Gastrocnemius medialis (tissue), 4 donors: ENCODE measurements at regions not wholly inside any gene's neighbourhood (a gene's known extent, or its start where the extent isn't known, plus 50 kb on each side); places are given as distances from the start of the nearest gene placed in this dataset.
"Not testable (repeated sequence)": the region's sequence is repeated elsewhere in the genome, so short reads cannot be mapped to it uniquely, and the experiment has no call there.

Experiments
- ATAC-seq, 2 donors: fragments of 150-250 bp; one replicate each; pipeline ENCODE4 v1.9.1; 2016
- DNase-seq, 2 donors: peaks; one replicate each; pipeline ENCODE4 v3.0.0-alpha.2; 2019
- H3K27ac ChIP-seq, 4 donors: fragments of 200-600 bp; sonication (generic); 1 replicate in 1 of 4; 2 replicates in 3 of 4; pipeline ENCODE4 v1.5.1; 2016 to 2018; ENCODE audit warnings: mild to moderate bottlenecking in 2 of 4, moderate library complexity in 1 of 4
- H3K27me3 ChIP-seq, 3 donors: fragments of 200-600 bp; sonication (generic) in 2 of 3; 1 replicate in 1 of 3; 2 replicates in 2 of 3; pipeline versions ENCODE4 v1.5.1 to v1.6.0; 2016 to 2019; ENCODE audit warnings: mild to moderate bottlenecking in 1 of 3, moderate library complexity in 1 of 3
- H3K36me3 ChIP-seq, 2 donors: fragments of 200-600 bp; sonication (generic) in 1 of 2; one replicate each; pipeline ENCODE4 v1.5.1; 2017 to 2018
- H3K4me1 ChIP-seq, 2 donors: fragments of 200-600 bp; sonication (generic) in 1 of 2; one replicate each; pipeline ENCODE4 v1.5.1; 2016 to 2017; ENCODE audit warnings: mild to moderate bottlenecking in 2 of 2
- H3K4me3 ChIP-seq, 4 donors: fragments of 200-600 bp; sonication (generic) in 3 of 4; 1 replicate in 1 of 4; 2 replicates in 3 of 4; pipeline ENCODE4 v1.5.1; 2016 to 2019; ENCODE audit warnings: mild to moderate bottlenecking in 2 of 4
- H3K9me3 ChIP-seq, 3 donors: fragments of 200-600 bp; sonication (generic) in 2 of 3; 1 replicate in 1 of 3; 2 replicates in 2 of 3; pipeline ENCODE4 v1.5.1; 2016 to 2019
- CTCF ChIP-seq, 5 experiments: fragments of 450-650 bp in 3 of 5; fragments of 200-600 bp in 2 of 5; sonication (generic) in 2 of 5; IDR thresholded peaks in 4 of 5; conservative IDR thresholded peaks in 1 of 5; 1 replicate in 4 of 5; 2 replicates in 1 of 5; pipeline ENCODE4 v1.5.1; 2016 to 2019; ENCODE audit warnings: antibody characterized with exemption in 5 of 5, mild to moderate bottlenecking in 3 of 5, moderate library complexity in 3 of 5
- POLR2A ChIP-seq, 2 donors: fragments of 450-650 bp; IDR thresholded peaks; one replicate each; pipeline ENCODE4 v1.6.1; 2017; ENCODE audit warnings: antibody characterized with exemption in 2 of 2, mild to moderate bottlenecking in 2 of 2, moderate library complexity in 2 of 2
- in situ Hi-C, 4 donors: fragments of 200-750 bp; cut with MboI; loops; one replicate each; pipeline versions ENCODE4 v1.15.0 to v1.8.0; 2017; ENCODE audit warnings: low sequenced_read_pairs in 4 of 4
- intact Hi-C: fragments of 100-400 bp; cut with DNase I; formaldehyde crosslinking; loops from one replicate; pipeline ENCODE4 v1.15.1; 2023; ENCODE audit warnings: low total_unique reads

DNA sequence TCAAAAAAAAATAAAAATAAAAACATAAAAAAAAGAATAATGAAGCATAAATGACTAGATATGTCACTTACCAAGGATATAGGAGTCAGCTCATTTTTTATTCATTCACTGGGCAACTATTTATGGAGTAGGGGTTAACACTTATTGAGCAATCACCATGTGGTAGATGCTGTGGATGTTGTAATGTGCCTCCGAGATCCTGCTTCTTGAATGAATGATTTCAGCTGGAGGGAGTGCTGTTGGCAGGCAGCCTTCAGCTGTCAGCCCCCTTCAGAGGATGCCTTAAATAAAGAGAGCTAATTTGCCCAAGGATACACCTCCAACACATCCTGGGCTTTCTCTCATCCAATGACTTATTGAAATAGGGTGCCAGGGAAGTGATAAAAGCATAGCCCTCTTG, 229.5 kb upstream of the DTNBP1 start:
- TF ChIP-seq POLR2A (IDR thresholded peaks at IDR 0.05) (no peak), CTCF (IDR thresholded peaks at IDR 0.05 in 4 of 5, conservative IDR thresholded peaks at IDR 0.05 in 1 of 5) (no peak)

GRCh38 chr6:15888798-15889772, 226.3 kb upstream of the DTNBP1 start:
- no peaks in the 10 kb centered on the region for H3K9me3 ChIP-seq
- H3K4me1 ChIP-seq, result peaks cover 4 to 14% of the 10 kb centered on the region in 2 donors
- H3K27ac ChIP-seq, result no peak overlapping the region
- no peak for DNase-seq
- no peak for ATAC-seq
- intact Hi-C loops, result no loop called here
- peak in 1 of 2 donors; percentile 12 for TF ChIP-seq POLR2A (IDR thresholded peaks at IDR 0.05)
- no peak for TF ChIP-seq CTCF (IDR thresholded peaks at IDR 0.05 in 4 of 5, conservative IDR thresholded peaks at IDR 0.05 in 1 of 5)
- in situ Hi-C loops, result loop anchor here in 1 of 4 donors (25.0 kb wide), 1 partner anchor 298 kb away; no protein-coding TSS in a partner anchor
- no peaks in the 10 kb centered on the region for H3K36me3 ChIP-seq
- H3K4me3 ChIP-seq, result no peak overlapping the region
- no peaks in the 10 kb centered on the region for H3K27me3 ChIP-seq

More for the DNA sequence above, 229.5 kb upstream of the DTNBP1 start:
- DNase-seq (no peak), ATAC-seq (no peak)
- no peaks in the 10 kb centered on the region for H3K27me3 ChIP-seq
- no peak overlapping the region for H3K27ac ChIP-seq
- in situ Hi-C loops (loop anchor here in 1 of 4 donors (25.0 kb wide), 1 partner anchor 295 kb away; no protein-coding TSS in a partner anchor), intact Hi-C loops (no loop called here)
- no peaks in the 10 kb centered on the region for H3K9me3 ChIP-seq
- H3K4me1 ChIP-seq, result peaks cover 0 to 3% of the 10 kb centered on the region in 2 donors
- no peaks in the 10 kb centered on the region for H3K36me3 ChIP-seq
- no peak overlapping the region for H3K4me3 ChIP-seq

DNA sequence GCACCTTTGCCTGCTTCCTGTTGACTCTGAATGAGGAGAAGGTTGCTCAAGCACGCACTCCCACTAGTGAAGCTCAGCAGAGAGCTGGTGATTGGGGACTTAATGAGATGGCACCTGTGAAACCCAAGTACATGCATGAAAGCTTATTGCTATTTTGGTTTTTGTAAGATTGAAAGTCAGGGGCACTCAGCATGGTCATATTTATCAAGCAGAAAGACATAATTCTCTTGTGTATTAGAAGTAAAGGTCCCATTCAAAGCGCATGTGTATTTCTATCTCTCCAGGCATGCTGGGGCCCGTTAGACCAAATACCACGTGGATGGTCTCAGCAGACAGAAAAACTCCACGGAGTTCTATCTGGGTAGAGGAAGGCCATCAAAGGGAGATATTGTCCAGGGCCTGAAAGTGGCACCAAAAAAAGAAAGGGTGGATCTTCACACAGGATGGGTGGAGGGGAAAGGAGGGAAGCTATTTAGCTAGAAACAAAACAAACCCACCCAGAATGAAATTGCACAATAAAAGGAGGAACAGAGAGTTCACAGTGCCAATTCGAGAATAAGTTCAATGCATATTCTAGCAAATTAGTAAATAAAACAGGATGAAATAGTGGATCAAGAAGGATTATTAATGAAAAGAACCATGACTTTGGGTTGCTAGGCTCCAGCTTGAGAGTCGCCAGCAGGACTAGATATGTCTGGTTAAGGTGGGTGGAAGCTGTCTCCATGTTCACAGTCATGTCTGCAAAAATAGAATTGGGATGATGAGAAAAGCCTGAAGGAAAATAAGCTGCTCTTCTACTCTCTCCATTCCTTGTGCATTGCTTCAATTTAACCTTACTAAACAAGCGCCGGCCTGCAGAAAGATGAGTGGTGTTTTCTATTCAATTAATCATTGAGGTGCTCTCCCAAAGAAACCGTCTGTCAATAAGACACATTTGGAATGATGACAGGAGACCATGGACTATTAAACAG, 224.9 kb upstream of the DTNBP1 start:
- DNase-seq (no peak), ATAC-seq (no peak)
- no peak overlapping the region for H3K4me3 ChIP-seq
- in situ Hi-C loops, result loop anchor here in 1 of 4 donors (25.0 kb wide), 1 partner anchor 300 kb away; no protein-coding TSS in a partner anchor
- H3K4me1 ChIP-seq, result peaks cover 4 to 16% of the 10 kb centered on the region in 2 donors
- no peaks in the 10 kb centered on the region for H3K36me3 ChIP-seq
- intact Hi-C loops, result no loop called here
- no peaks in the 10 kb centered on the region for H3K9me3 ChIP-seq
- TF ChIP-seq POLR2A (IDR thresholded peaks at IDR 0.05), result no peak
- TF ChIP-seq CTCF (IDR thresholded peaks at IDR 0.05 in 4 of 5, conservative IDR thresholded peaks at IDR 0.05 in 1 of 5), result no peak
- H3K27me3 ChIP-seq, result no peaks in the 10 kb centered on the region
- no peak overlapping the region for H3K27ac ChIP-seq

GRCh38 chr6:15885624-15886023, 222.8 kb upstream of the DTNBP1 start:
- in situ Hi-C loops, result loop anchor here in 1 of 4 donors (25.0 kb wide), 1 partner anchor 302 kb away; no protein-coding TSS in a partner anchor
- ATAC-seq, result peak; percentile 63 to 82

GRCh38 chr6:15883593-15883992, 220.8 kb upstream of the DTNBP1 start:
- H3K27me3 ChIP-seq, ATAC-seq, intact Hi-C loops, DNase-seq, H3K27ac ChIP-seq, H3K9me3 ChIP-seq, H3K4me3 ChIP-seq, H3K36me3 ChIP-seq: not testable (repeated sequence)
- peaks cover 8 to 26% of the 10 kb centered on the region in 2 donors for H3K4me1 ChIP-seq
- in situ Hi-C loops, result loop anchor here in 1 of 4 donors (25.0 kb wide), 1 partner anchor 304 kb away; no protein-coding TSS in a partner anchor

More at GRCh38 chr6:15885624-15886023, 222.8 kb upstream of the DTNBP1 start:
- Histone ChIP-seq H3K36me3 (no peaks in the 10 kb centered on the region), H3K27me3 (no peaks in the 10 kb centered on the region), H3K4me1 (peaks cover 4 to 22% of the 10 kb centered on the region in 2 donors), H3K4me3 (no peak overlapping the region), H3K9me3 (no peaks in the 10 kb centered on the region), H3K27ac (peak overlapping the region in 3 of 4 donors; percentile 54 to 69 (median 60))
- intact Hi-C loops, result loop anchor here (1.0 to 2.0 kb wide), 2 partner anchors 93 to 194 kb away; no protein-coding TSS in a partner anchor
- TF ChIP-seq POLR2A (IDR thresholded peaks at IDR 0.05) (no peak), CTCF (IDR thresholded peaks at IDR 0.05 in 4 of 5, conservative IDR thresholded peaks at IDR 0.05 in 1 of 5) (no peak)
- DNase-seq, result no peak
